GM13976 (cell line): ENCODE measurements at regions not wholly inside any gene's neighbourhood (a gene's known extent, or its start where the extent isn't known, plus 50 kb on each side); places are given as distances from the start of the nearest gene placed in this dataset.

Source experiments
- DNase-seq: peaks from one replicate; pipeline ENCODE4 v3.0.0; 2012; ENCODE audit warnings: low spot score
- in situ Hi-C: fragments of 300-500 bp; cut with MboI; formaldehyde crosslinking; loops from one replicate; pipeline ENCODE4 v1.12.0; 2022; ENCODE audit warnings: low sequenced_read_pairs, mixed read lengths, inconsistent platforms; ENCODE audit not compliant: unreplicated experiment
- TF ChIP-seq, protein P1 (sequence below): IDR thresholded peaks from 2 replicates; pipeline ENCODE4 v1.5.1; 2012; ENCODE audit warnings: borderline replicate concordance, mild to moderate bottlenecking; ENCODE audit not compliant: insufficient read depth; ENCODE audit errors: extremely low read depth, missing control alignments, control extremely low read depth

DNA sequence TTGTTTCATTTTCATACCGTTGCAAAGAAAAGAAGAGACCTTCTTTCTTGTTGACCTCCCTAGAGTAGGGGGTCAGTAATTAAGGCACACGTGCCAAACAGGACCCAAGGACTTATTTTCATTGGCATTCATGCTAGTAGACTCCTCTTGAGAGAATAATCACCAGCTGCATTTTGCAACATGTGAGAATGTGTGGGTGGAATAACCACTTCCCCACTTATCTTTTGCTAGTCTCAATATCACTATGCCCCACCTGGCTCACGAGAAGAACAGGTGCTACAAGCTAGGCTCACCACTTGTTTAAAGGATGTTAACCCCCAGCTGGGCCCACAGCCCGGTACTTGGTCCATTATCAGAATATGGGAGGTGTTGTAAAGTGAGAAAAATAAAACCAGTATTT lies 460.7 kb upstream of the MEF2C start:
- in situ Hi-C loops, result no loop called here
- DNase-seq, result no peak
- TF ChIP-seq, protein P1, sequence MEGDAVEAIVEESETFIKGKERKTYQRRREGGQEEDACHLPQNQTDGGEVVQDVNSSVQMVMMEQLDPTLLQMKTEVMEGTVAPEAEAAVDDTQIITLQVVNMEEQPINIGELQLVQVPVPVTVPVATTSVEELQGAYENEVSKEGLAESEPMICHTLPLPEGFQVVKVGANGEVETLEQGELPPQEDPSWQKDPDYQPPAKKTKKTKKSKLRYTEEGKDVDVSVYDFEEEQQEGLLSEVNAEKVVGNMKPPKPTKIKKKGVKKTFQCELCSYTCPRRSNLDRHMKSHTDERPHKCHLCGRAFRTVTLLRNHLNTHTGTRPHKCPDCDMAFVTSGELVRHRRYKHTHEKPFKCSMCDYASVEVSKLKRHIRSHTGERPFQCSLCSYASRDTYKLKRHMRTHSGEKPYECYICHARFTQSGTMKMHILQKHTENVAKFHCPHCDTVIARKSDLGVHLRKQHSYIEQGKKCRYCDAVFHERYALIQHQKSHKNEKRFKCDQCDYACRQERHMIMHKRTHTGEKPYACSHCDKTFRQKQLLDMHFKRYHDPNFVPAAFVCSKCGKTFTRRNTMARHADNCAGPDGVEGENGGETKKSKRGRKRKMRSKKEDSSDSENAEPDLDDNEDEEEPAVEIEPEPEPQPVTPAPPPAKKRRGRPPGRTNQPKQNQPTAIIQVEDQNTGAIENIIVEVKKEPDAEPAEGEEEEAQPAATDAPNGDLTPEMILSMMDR, result no peak

DNA sequence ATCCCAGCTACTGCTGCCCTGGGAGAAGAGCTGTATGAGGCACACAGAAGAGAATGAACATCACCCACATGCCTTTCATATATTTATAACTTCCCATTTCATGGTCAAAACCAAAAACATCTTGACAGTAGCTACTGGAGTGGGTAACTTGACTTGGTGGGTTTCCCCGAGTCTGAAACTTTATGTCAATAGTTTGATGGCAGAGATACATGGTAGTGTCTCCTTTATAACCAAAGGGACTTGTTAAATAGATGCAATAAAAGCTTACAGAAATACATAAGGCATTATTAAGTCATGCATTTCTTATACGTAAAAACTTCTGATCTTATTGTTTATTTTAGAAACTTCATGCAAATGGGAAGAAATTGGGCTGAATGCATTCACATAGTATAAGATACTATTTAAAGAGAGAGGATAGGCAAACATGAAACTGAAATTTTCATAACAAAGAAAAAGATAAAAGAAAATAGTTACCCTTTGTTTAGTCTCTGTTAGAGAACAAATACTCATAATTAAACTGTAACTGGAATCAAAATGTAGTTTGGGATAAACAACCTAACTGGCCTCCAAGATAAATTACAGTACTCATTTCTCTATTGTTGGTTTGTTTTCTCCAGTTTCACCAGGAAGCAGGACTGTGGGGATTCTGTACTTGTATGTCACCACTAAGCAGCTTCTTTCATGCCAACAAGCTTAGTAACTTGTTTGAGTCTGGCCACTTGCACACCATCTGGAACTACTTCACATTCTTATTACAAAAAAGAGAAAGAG lies 459.3 kb upstream of the MEF2C start:
- in situ Hi-C loops, result no loop called here
- TF ChIP-seq, protein P1, result no peak
- no peak for DNase-seq

DNA sequence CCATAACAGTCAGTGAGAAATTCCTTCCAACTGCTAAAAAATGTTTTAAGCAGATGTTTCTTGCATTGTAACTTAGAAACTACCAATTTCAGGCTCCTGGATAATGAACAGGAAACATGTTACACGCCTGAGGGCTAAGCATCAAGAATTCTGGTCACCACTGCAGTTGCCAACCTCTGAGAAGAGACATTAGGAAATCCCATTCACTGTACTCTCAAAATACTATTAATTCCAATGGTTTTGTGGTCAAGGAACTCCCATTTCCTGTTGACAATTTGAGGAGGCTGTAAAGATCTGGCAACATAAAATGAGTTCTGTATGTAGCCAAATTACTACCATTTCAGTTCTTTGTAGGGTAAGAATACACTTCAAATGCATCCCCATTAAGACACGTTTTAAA lies 456.0 kb upstream of the MEF2C start:
- in situ Hi-C loops, result no loop called here
- no peak for DNase-seq
- TF ChIP-seq, protein P1, result no peak

DNA sequence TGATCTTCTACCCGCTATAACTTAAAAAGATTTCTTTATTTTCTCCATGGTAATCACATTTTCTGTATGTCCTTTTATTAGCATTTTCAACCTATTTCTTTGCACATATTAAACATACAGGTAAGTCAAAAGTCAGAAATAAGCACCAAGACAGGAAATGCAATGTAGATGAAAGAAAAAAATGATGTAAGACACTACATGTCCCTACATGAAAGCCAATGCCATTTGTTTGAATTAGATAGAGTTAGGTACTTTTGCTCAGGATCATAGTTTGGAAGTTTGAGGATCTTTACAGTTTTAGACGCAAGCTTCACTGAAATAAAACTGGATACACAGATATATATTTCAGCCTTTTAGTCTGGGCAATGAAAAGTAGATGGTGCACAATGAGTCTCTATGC lies 453.1 kb upstream of the MEF2C start:
- DNase-seq, result no peak
- TF ChIP-seq, protein P1, result no peak
- in situ Hi-C loops, result no loop called here

DNA sequence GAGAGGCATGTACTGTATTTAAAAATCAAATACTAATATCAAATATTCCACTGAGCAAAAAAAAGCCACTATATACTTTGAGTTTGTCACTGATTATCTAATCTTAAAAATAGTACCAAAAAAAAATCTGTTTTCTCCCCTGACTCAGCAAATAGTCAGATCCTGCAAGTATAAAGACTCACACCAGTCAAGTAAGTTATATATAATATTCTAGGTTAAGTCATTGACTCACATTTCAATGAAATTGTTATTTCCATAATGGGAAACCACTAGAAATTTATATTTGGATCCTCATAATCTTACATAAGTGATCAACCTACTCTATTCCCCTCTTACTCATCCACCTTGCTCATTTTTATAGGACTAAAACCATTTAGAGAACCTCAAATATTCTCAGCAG lies 447.2 kb upstream of the MEF2C start:
- in situ Hi-C loops, result no loop called here
- no peak for DNase-seq
- TF ChIP-seq, protein P1, result no peak

DNA sequence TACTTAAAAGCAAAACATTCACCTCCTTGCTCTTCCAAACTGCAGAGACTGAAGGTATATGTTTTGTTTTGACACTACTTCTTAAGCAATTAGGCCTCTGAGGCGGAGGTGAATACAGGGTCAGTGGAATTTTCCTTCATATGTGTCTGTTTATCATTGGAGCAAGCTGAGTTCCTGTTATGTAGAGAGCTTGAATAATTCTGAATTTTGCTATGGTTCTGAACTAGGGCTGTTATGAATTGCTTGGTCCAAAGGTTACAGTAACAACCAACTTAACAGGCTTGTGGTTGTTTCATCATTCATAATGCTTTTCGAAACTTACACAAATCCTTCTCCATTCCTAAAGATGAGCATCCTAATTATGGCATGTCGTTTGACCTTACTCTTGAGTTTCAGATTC lies 444.6 kb upstream of the MEF2C start:
- no peak for DNase-seq
- TF ChIP-seq, protein P1, result no peak
- in situ Hi-C loops, result no loop called here

DNA sequence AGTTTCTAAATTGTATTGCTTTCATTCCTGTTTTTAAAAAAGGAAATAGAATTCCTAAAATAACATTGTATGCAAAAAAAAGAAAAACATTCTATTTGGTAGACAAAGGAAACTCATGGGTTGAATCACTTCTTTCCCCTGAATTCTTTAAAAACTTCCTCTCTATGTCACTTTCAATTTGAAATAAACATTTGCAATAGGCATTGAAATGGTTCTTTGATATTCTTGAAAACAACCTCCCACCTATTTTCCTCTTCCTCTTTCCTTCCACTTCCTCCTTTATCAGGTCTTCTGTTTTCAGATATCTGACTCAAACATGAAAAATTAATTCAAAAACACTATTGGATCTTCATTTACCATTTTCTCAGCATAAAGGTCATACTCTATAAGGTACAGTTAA lies 442.0 kb upstream of the MEF2C start:
- in situ Hi-C loops, result no loop called here
- no peak for DNase-seq
- TF ChIP-seq, protein P1, result no peak
